HG03135 (cell line): ENCODE measurements at regions not wholly inside any gene's neighbourhood (a gene's known extent, or its start where the extent isn't known, plus 50 kb on each side); places are given as distances from the start of the nearest gene placed in this dataset.

Experiments used
- ATAC-seq: cut with Tn5 transposase; IDR thresholded peaks from one replicate; pipeline ENCODE4 v1.9.1; 2021; ENCODE audit warnings: mild to moderate bottlenecking, moderate library complexity; ENCODE audit not compliant: unreplicated experiment

DNA sequence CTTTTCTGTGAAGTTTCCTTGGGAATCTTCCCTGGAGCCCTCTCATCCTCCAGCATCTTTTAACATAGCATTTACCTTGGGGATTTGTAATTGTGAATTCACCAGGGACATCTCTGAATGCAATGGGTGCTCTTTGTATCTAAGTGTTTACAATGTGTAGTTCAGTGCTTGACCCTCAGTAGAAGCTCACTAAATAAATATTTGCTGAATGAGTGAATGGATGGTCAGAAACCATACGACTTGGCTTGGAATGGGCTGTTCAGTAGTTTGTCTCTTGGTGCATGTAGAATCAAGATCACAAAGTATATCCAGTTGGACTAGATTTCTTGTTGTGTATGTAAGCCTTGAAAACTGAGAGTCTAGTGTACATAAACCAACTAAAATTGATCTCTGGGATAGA is 81.8 kb upstream of the MEF2C start:
- ATAC-seq, result no peak

- no peak for ATAC-seq
Observed at GRCh38 chr5:88957013-88957412, 74.0 kb upstream of the MEF2C start.

DNA sequence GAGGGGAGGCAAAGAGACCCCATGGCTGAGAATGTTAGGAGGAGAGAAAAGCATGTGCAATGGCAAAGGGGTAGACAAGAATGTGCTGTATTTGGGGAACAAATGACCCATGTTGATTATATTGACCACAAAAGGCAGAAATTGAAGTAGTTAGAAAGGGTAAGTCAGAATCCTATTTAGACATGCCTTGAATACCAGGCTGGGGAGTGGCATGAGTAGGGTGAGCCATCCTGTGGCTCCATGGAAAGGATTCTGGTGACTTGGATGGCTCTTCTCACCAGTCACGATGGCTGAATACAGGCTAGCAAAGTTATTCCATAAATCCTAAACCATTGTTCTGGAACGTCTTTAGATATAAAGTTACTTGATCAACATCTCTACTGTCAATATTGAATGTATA is 73.4 kb upstream of the MEF2C start:
- no peak for ATAC-seq

DNA sequence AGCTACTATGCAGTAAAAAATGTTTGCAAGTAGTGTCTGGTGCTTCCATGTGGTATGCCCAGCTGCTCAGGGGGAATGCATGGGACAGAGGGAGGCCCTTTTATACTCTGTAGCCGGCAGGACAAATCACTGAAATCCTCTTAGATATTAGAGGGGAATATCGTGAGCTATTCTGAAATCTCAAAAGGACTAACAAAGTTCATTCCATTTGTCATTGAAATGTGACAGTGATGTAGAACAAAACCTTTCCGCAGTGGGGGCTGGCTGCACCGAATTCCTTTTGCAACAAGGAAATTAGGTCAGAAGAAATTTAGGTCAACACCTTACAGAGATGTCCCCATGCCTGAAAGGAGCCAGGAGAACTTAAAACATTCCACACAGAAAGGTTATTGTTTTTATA is 72.4 kb upstream of the MEF2C start:
- ATAC-seq, result no peak

GRCh38 chr5:88954511-88954910 is 71.5 kb upstream of the MEF2C start:
- no peak for ATAC-seq

DNA sequence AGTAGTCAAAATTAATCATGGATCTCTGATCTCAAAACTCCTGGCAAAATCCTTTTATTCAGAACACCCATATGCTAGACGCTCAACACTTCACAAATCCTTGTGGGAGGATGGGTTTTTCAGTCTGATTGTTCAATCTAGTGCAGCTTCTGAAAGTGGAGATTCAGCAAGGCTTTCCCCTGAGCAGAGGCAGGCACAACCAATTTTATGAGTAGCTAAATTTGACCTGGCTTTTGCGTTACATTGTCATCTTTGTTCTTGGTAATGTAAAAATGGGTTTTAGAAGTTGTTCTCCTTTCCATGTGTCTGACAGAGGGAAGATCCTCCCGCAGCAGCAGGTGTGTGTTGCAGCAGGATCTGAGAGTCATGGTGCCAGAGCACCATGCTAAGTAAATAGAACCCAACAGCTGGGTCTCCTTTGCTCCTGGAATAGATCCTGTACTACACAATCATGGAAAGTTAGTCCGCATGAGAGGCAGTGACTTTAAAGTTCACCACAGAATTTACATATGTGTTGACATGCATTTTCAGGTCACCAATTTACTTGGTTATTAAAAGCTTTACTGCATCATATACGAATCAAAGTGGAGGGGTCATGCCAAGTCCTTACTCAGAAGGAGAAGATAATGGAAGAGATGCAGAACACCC is 70.1 kb upstream of the MEF2C start:
- ATAC-seq, result no peak

- no peak for ATAC-seq
Observed at GRCh38 chr5:88952344-88952743, 69.4 kb upstream of the MEF2C start.

DNA sequence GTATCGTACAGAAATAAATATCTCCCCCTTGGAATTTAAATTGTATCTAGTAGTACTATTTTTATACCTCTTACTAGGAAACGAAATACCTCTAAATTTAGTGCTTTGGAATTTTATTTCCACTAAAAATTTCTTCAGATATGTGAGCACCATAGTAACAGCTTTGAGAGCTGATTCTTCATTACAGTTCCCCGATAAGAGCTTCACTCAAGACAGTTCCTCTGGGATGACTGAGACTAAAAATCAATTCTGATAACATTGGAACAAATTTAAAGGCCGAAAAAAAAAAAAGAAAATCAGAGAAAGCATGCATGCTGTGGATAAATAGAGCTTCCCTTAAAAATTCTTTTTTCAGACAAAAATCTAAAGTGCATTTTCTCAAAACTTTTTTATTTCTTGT is 68.5 kb upstream of the MEF2C start:
- no peak for ATAC-seq

GRCh38 chr5:88948746-88949600 is 66.0 kb upstream of the MEF2C start:
- no peak for ATAC-seq

DNA sequence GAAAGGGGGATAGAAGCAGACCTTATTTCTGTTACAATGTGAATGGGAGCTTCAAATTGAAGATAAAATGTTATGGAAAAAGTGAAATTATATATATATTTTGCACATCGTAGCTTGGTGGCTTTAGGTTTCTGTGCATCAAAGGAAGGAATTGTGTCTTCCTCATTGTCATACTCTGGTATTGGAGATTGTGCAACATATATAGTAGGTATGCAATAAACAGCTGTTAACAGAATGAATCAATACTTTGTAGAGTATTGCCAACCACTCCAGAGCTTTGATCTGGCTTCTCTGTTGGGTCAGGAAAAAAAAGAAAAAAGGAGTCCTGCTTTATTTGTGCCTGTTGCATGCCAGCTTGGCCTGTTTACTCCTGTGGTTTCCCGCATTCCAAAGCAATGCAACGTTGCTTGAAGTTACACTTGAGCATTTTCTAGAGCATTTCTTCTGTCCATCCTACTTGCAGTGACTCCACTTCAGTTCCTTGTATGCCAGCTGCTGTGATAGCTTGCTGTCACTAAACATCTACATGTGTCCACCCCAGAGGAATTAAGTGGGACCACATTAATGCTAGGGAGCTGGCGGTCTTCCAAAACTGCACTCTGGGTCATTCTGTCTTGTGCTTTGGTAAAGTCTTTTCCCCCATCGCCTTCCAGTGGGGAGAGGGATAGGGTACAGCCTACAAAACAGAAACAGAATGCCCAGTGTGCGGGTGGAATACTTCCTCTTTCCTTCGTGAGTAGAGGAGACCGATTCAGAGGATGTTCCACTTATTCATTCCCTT is 62.0 kb upstream of the MEF2C start:
- no peak for ATAC-seq

DNA sequence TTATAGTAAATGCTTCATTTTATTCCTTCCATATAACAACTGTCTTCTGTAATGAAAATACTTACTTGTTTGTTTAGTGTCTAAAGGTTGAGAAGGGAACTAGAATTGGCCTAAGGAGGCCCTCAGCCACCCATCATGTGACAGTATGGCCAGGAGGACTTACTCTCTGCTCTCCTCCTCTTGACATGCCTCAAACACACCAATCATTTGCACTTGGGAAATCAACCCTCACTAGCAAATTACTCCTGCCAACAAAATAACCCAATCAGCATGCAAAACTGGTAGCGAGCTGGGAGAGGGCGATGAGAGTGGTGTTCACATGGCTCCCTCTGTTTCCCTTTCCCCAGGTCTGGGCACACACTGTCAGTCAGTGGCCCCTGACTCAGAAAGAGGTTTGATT is 58.6 kb upstream of the MEF2C start:
- no peak for ATAC-seq

DNA sequence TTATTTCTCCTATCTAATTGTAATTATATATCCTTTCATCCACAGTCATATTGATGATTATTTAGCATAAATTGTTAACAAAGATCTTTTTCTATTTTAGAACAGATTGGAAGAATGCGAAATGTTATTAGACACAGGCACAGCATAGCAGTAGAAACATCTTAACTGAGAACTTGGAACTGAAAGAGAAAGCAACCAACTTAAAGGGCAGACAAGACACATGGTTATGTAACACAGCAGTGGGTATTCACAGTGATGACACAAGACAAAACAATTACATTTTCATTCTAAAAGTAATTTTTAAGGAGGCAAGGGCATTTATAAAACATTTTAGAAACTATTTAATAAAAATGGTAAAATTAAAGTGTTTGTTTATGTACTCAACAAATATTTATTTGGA is 57.7 kb upstream of the MEF2C start:
- peak; percentile 78 for ATAC-seq

DNA sequence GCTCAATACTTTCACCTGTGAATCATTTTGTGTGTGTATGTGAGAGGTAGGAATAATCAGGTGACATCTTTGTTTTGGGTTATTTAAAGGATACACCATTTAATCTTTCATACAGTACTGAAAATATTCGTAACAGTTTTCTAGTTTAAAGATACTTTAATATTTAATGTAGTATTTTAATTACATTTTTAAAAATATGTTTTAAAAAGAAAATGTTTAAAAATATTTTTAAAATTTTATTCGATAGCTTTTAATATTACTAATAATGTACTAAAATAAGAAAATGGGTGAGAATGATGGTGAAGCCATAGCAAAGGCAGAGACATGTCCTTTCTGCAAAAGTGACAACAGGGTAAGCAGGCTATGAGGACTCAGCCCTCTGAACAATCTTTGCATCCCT is 56.3 kb upstream of the MEF2C start:
- no peak for ATAC-seq

GRCh38 chr5:88938488-88938887 is 55.5 kb upstream of the MEF2C start:
- no peak for ATAC-seq

DNA sequence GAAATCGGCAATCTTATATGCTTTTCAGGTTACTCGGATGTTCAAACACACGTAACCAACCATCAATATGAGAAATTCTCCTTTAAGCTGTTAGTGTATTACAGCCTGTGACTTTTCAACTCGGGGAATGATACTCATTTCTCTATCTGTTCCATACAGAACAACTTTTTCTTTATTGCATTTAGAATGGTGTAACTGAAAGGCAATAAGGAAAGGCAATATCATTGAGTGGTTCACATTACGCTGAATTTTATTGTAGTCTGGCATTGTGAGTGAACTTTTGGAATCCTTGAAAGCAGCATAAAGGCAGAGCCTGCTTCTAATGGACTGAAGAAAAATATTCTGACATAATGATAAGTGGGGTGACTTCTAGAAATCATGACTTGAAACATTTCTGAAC is 54.4 kb upstream of the MEF2C start:
- ATAC-seq, result no peak

GRCh38 chr5:88934439-88934838 is 51.5 kb upstream of the MEF2C start:
- no peak for ATAC-seq
